ENCODE measurements at regions not wholly inside any gene's neighbourhood (a gene's known extent, or its start where the extent isn't known, plus 50 kb on each side); places are given as distances from the start of the nearest gene placed in this dataset.

- Histone ChIP-seq H3K9ac (ENCODE audit: insufficient read length) (no peak overlapping the region), H3K9me3 (ENCODE audit: low read depth, low read length) (no peaks in the 10 kb centered on the region), H3K36me3 (ENCODE audit: insufficient read depth, low read length) (no peaks in the 10 kb centered on the region), H3K27ac (no peak overlapping the region), H3K4me3 (no peak overlapping the region)
- no peak for DNase-seq (ENCODE audit: low read depth, low spot score)
- TF ChIP-seq EZH2 (IDR thresholded peaks at IDR 0.05) (no peak), FOXP2 (optimal IDR thresholded peaks at IDR 0.05; ENCODE audit: control extremely low read depth, extremely low read length, insufficient read depth) (no peak), POLR2AphosphoS5 (IDR thresholded peaks at IDR 0.05; ENCODE audit: borderline replicate concordance, low read depth, low read length) (no peak)
Observed at GRCh38 chr5:164191240-164191639, 685.8 kb downstream of the MAT2B start.

- H3K9me3 ChIP-seq (ENCODE audit: low read depth, low read length) = no peaks in the 10 kb centered on the region
- no peak overlapping the region for H3K4me3 ChIP-seq
- TF ChIP-seq EZH2 (IDR thresholded peaks at IDR 0.05) = no peak
- no peak for TF ChIP-seq FOXP2 (optimal IDR thresholded peaks at IDR 0.05; ENCODE audit: control extremely low read depth, extremely low read length, insufficient read depth)
- no peak for TF ChIP-seq POLR2AphosphoS5 (IDR thresholded peaks at IDR 0.05; ENCODE audit: borderline replicate concordance, low read depth, low read length)
- DNase-seq (ENCODE audit: low read depth, low spot score) = no peak
- H3K9ac ChIP-seq (ENCODE audit: insufficient read length) = no peak overlapping the region
- H3K27ac ChIP-seq = no peak overlapping the region
- no peaks in the 10 kb centered on the region for H3K36me3 ChIP-seq (ENCODE audit: insufficient read depth, low read length)
Observed at GRCh38 chr5:164202338-164202737, 696.9 kb downstream of the MAT2B start.

GRCh38 chr5:164203581-164204225, 698.3 kb downstream of the MAT2B start:
- no peak for DNase-seq (ENCODE audit: low read depth, low spot score)

GRCh38 chr5:164204338-164204946, 699.0 kb downstream of the MAT2B start:
- Histone ChIP-seq H3K9me3 (ENCODE audit: low read depth, low read length) (no peaks in the 10 kb centered on the region), H3K4me3 (no peak overlapping the region), H3K36me3 (ENCODE audit: insufficient read depth, low read length) (no peaks in the 10 kb centered on the region), H3K9ac (ENCODE audit: insufficient read length) (no peak overlapping the region), H3K27ac (no peak overlapping the region)
- DNase-seq (ENCODE audit: low read depth, low spot score) = no peak
- TF ChIP-seq POLR2AphosphoS5 (IDR thresholded peaks at IDR 0.05; ENCODE audit: borderline replicate concordance, low read depth, low read length) (no peak), FOXP2 (optimal IDR thresholded peaks at IDR 0.05; ENCODE audit: control extremely low read depth, extremely low read length, insufficient read depth) (no peak), EZH2 (IDR thresholded peaks at IDR 0.05) (no peak)

More at GRCh38 chr5:164203581-164204225, 698.3 kb downstream of the MAT2B start:
- Histone ChIP-seq H3K27ac (no peak overlapping the region), H3K9ac (ENCODE audit: insufficient read length) (no peak overlapping the region), H3K36me3 (ENCODE audit: insufficient read depth, low read length) (no peaks in the 10 kb centered on the region), H3K4me3 (no peak overlapping the region), H3K9me3 (ENCODE audit: low read depth, low read length) (no peaks in the 10 kb centered on the region)
- no peak for TF ChIP-seq EZH2 (IDR thresholded peaks at IDR 0.05)

DNA sequence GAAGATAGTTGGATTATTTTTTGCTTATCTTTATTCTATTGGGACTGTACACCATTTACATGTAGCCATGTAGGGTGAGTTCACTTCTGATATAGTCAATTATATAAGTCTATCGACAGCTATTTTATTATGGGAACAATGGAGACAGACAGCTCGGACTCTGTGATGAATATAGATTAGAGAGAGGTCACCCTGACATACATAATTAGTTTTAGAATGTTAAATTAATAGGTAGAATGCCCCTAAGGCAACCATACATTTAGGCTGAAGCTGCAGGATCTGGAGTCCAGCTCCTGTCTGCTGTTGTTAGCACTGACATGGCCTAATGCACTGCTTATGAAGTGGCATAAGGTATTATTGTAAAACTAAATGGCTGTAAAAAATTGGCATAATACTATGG, 700.8 kb downstream of the MAT2B start:
- H3K27ac ChIP-seq = no peak overlapping the region
- no peaks in the 10 kb centered on the region for H3K9me3 ChIP-seq (ENCODE audit: low read depth, low read length)
- TF ChIP-seq FOXP2 (optimal IDR thresholded peaks at IDR 0.05; ENCODE audit: control extremely low read depth, extremely low read length, insufficient read depth) (no peak), EZH2 (IDR thresholded peaks at IDR 0.05) (no peak), POLR2AphosphoS5 (IDR thresholded peaks at IDR 0.05; ENCODE audit: borderline replicate concordance, low read depth, low read length) (no peak)
- no peak overlapping the region for H3K4me3 ChIP-seq
- no peaks in the 10 kb centered on the region for H3K36me3 ChIP-seq (ENCODE audit: insufficient read depth, low read length)
- no peak for DNase-seq (ENCODE audit: low read depth, low spot score)
- H3K9ac ChIP-seq (ENCODE audit: insufficient read length) = no peak overlapping the region

DNA sequence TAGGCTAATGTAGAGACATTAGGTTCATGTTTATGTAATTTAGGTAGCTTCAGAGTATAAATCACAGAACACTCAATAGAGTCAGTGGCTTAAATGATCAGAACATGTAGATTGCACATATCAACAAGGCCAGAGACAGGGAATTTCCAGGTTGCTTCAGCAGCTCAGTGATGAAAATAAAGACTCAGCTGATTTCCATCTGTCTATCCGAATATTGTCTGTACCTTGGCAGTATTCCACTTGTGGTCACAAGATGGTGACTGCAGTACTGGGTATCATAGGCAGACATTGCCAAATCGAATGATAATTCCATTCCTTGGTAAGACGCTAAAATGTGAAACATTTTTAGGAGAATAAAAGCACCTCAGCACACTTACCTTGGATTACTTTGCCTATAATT, 702.2 kb downstream of the MAT2B start:
- H3K9me3 ChIP-seq (ENCODE audit: low read depth, low read length) = no peaks in the 10 kb centered on the region
- TF ChIP-seq EZH2 (IDR thresholded peaks at IDR 0.05) (no peak), FOXP2 (optimal IDR thresholded peaks at IDR 0.05; ENCODE audit: control extremely low read depth, extremely low read length, insufficient read depth) (no peak), POLR2AphosphoS5 (IDR thresholded peaks at IDR 0.05; ENCODE audit: borderline replicate concordance, low read depth, low read length) (no peak)
- DNase-seq (ENCODE audit: low read depth, low spot score) = no peak
- no peak overlapping the region for H3K4me3 ChIP-seq
- H3K9ac ChIP-seq (ENCODE audit: insufficient read length) = no peak overlapping the region
- no peak overlapping the region for H3K27ac ChIP-seq
- H3K36me3 ChIP-seq (ENCODE audit: insufficient read depth, low read length) = no peaks in the 10 kb centered on the region

- TF ChIP-seq EZH2 (IDR thresholded peaks at IDR 0.05) = no peak
- no peak for TF ChIP-seq POLR2AphosphoS5 (IDR thresholded peaks at IDR 0.05; ENCODE audit: borderline replicate concordance, low read depth, low read length)
- no peak for TF ChIP-seq FOXP2 (optimal IDR thresholded peaks at IDR 0.05; ENCODE audit: control extremely low read depth, extremely low read length, insufficient read depth)
- no peak for DNase-seq (ENCODE audit: low read depth, low spot score)
- Histone ChIP-seq H3K9me3 (ENCODE audit: low read depth, low read length) (no peaks in the 10 kb centered on the region), H3K9ac (ENCODE audit: insufficient read length) (no peak overlapping the region), H3K36me3 (ENCODE audit: insufficient read depth, low read length) (no peaks in the 10 kb centered on the region), H3K4me3 (no peak overlapping the region), H3K27ac (no peak overlapping the region)
Observed at GRCh38 chr5:164210491-164210890, 705.1 kb downstream of the MAT2B start.

- Histone ChIP-seq H3K36me3 (ENCODE audit: insufficient read depth, low read length) (no peaks in the 10 kb centered on the region), H3K27ac (no peak overlapping the region), H3K9me3 (ENCODE audit: low read depth, low read length) (no peaks in the 10 kb centered on the region), H3K9ac (ENCODE audit: insufficient read length) (no peak overlapping the region), H3K4me3 (no peak overlapping the region)
- no peak for DNase-seq (ENCODE audit: low read depth, low spot score)
- no peak for TF ChIP-seq EZH2 (IDR thresholded peaks at IDR 0.05)
Observed at GRCh38 chr5:164214698-164215097, 709.3 kb downstream of the MAT2B start.

DNA sequence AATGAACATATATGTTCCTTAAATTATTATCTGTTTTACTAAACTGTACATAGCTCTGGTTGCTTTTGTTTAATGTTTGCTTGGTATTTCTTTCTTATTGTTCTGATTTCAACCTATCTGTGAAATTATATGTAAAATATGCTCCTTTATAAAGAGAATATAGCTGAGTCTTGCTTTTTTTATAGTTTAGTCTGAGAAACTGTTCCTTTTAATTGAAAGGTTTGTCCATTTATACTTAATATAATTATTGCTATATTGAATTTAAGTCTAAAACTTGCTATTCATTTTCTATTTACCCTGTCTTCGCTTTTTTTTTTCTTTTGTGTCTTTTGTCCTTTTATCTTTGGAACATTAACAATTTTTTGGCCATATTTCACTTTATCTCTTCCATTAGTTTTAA, 712.0 kb downstream of the MAT2B start:
- no peak for DNase-seq (ENCODE audit: low read depth, low spot score)
- Histone ChIP-seq H3K27ac (no peak overlapping the region), H3K9ac (ENCODE audit: insufficient read length) (no peak overlapping the region), H3K36me3 (ENCODE audit: insufficient read depth, low read length) (no peaks in the 10 kb centered on the region), H3K4me3 (no peak overlapping the region), H3K9me3 (ENCODE audit: low read depth, low read length) (no peaks in the 10 kb centered on the region)
- no peak for TF ChIP-seq FOXP2 (optimal IDR thresholded peaks at IDR 0.05; ENCODE audit: control extremely low read depth, extremely low read length, insufficient read depth)
- no peak for TF ChIP-seq EZH2 (IDR thresholded peaks at IDR 0.05)
- TF ChIP-seq POLR2AphosphoS5 (IDR thresholded peaks at IDR 0.05; ENCODE audit: borderline replicate concordance, low read depth, low read length) = no peak
